Esophagus squamous epithelium (tissue), 5 donors: ENCODE measurements at regions not wholly inside any gene's neighbourhood (a gene's known extent, or its start where the extent isn't known, plus 50 kb on each side); places are given as distances from the start of the nearest gene placed in this dataset.

Experiments
- DNase-seq: peaks from one replicate; lab custom pipeline; 2025; lab: John Stamatoyannopoulos, UW
- H3K27ac ChIP-seq, 4 donors: fragments of 200-600 bp; sonication (generic); one replicate each; pipeline ENCODE4 v1.5.1; 2016 to 2019; ENCODE audit warnings: mild to moderate bottlenecking in 1 of 4
- H3K27me3 ChIP-seq, 4 donors: fragments of 200-600 bp; sonication (generic); 1 replicate in 3 of 4; 2 replicates in 1 of 4; pipeline versions ENCODE4 v1.5.1 to v1.6.0; 2017 to 2021; ENCODE audit warnings: antibody characterized with exemption in 1 of 4
- H3K36me3 ChIP-seq, 3 donors: fragments of 200-600 bp; sonication (generic); one replicate each; pipeline ENCODE4 v1.5.1; 2016 to 2019
- H3K4me1 ChIP-seq, 3 donors: fragments of 200-600 bp; sonication (generic); one replicate each; pipeline ENCODE4 v1.5.1; 2017 to 2019
- H3K4me3 ChIP-seq, 4 donors: fragments of 200-600 bp; sonication (generic); 1 replicate in 3 of 4; 2 replicates in 1 of 4; pipeline ENCODE4 v1.5.1; 2016 to 2019; ENCODE audit warnings: mild to moderate bottlenecking in 2 of 4, moderate library complexity in 1 of 4
- H3K9me3 ChIP-seq, 3 donors: fragments of 200-600 bp; sonication (generic); one replicate each; pipeline ENCODE4 v1.5.1; 2016 to 2019
- POLR2A ChIP-seq, 4 donors: fragments of 450-650 bp; IDR thresholded peaks; one replicate each; pipeline ENCODE4 v1.6.1; 2017; ENCODE audit warnings: antibody characterized with exemption in 4 of 4, mild to moderate bottlenecking in 4 of 4, moderate library complexity in 3 of 4
- WGBS, 2 donors: methylation state at CpG; one replicate each; pipeline ENCODE4 v1.1.5; 2018; 5-methylcytosine and 5-hydroxymethylcytosine counted together
- intact Hi-C: fragments of 100-400 bp; cut with DNase I; formaldehyde crosslinking; loops from one replicate; pipeline ENCODE4 v1.15.0; 2022
- TF ChIP-seq, protein P1 (sequence below), 6 experiments: fragments of 450-650 bp in 4 of 6; fragments of 200-600 bp in 2 of 6; sonication (generic) in 2 of 6; IDR thresholded peaks; one replicate each; pipeline ENCODE4 v1.5.1; 2016 to 2019; ENCODE audit warnings: antibody characterized with exemption in 6 of 6, mild to moderate bottlenecking in 4 of 6, moderate library complexity in 4 of 6
- donor health status: DM: yes; HTN: yes; CAD: no.

DNA sequence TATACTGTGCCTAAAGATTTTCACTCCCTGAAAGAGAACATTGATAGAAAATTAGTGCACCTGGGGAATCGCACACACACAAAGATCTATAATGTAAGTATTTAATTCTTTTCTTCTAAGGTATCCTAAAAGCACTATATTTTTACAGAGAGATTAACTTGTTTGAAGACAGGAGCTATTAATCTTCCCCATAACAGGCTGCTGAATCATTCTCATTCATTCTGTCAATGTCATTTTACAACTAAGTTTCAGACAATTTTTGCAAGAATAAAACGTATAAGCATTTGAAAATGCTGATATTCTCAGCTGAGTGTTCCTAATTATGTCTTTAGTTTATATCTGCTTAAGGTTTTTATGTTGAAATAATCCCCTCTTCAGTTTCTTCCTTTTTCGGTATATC lies 776.7 kb downstream of the NXPH1 start:
- Histone ChIP-seq H3K27ac (no peak overlapping the region), H3K4me1 (no peaks in the 10 kb centered on the region), H3K4me3 (no peak overlapping the region), H3K9me3 (no peaks in the 10 kb centered on the region), H3K27me3 (no peaks in the 10 kb centered on the region), H3K36me3 (no peaks in the 10 kb centered on the region)
- no peak for DNase-seq
- intact Hi-C loops, result no loop called here
- TF ChIP-seq POLR2A (IDR thresholded peaks at IDR 0.05), result no peak
- TF ChIP-seq, protein P1, sequence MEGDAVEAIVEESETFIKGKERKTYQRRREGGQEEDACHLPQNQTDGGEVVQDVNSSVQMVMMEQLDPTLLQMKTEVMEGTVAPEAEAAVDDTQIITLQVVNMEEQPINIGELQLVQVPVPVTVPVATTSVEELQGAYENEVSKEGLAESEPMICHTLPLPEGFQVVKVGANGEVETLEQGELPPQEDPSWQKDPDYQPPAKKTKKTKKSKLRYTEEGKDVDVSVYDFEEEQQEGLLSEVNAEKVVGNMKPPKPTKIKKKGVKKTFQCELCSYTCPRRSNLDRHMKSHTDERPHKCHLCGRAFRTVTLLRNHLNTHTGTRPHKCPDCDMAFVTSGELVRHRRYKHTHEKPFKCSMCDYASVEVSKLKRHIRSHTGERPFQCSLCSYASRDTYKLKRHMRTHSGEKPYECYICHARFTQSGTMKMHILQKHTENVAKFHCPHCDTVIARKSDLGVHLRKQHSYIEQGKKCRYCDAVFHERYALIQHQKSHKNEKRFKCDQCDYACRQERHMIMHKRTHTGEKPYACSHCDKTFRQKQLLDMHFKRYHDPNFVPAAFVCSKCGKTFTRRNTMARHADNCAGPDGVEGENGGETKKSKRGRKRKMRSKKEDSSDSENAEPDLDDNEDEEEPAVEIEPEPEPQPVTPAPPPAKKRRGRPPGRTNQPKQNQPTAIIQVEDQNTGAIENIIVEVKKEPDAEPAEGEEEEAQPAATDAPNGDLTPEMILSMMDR (IDR thresholded peaks at IDR 0.05), result no peak
- 38 to 41% methylated on average over 3 of the region's 3 CpGs for WGBS, 2 donors

DNA sequence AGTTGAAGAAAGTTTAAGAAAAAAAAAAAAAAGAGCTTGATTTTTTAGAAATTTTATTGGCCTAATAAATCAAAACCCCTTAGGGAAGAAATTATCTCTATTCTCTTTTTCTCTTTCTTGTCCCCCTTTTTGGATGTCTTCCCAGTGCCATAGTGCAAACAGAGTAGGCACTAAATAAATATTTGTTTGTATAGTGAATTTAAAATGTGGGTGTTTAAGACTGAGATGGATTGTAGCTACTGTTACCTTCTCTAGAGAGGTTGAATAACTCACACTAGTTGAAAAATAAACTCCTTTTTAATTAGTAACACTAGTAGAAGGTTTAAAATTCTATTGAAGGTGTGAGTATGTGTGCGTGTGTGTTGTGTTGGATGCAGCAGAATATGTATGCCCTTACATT lies 783.8 kb downstream of the NXPH1 start:
- no peaks in the 10 kb centered on the region for H3K27me3 ChIP-seq
- DNase-seq, result no peak
- whole genome bisulfite sequencing, 2 donors, result 73 to 84% methylated on average over 1 of the region's 1 CpG
- no peak overlapping the region for H3K27ac ChIP-seq
- intact Hi-C loops, result no loop called here
- H3K9me3 ChIP-seq, result no peaks in the 10 kb centered on the region
- H3K4me1 ChIP-seq, result no peaks in the 10 kb centered on the region
- no peak overlapping the region for H3K4me3 ChIP-seq
- TF ChIP-seq, protein P1 (IDR thresholded peaks at IDR 0.05), result no peak
- no peak for TF ChIP-seq POLR2A (IDR thresholded peaks at IDR 0.05)
- H3K36me3 ChIP-seq, result no peaks in the 10 kb centered on the region

DNA sequence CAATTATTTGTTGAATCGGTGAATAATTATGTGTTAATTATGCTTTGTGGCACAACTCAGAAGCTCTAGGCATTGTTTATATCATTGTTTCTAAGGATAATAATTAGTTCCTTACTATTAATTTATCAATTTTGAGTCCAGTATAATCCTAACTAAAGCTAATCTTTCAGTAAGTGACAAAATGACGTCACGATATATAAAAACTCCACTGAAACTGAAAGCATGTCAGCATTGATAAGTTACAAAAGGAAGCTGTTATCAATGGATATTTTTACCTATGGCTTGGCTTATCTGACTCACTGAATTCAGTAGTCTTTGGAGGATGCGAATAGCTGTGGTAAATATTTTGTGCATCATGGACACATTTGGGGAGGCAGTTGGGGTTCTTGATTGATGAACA lies 793.1 kb downstream of the NXPH1 start:
- H3K27me3 ChIP-seq, result no peaks in the 10 kb centered on the region
- no peaks in the 10 kb centered on the region for H3K36me3 ChIP-seq
- H3K27ac ChIP-seq, result no peak overlapping the region
- WGBS, 2 donors, result 80 to 83% methylated on average over 4 of the region's 4 CpGs
- no peaks in the 10 kb centered on the region for H3K4me1 ChIP-seq
- no peaks in the 10 kb centered on the region for H3K9me3 ChIP-seq
- no peak overlapping the region for H3K4me3 ChIP-seq
- no peak for TF ChIP-seq POLR2A (IDR thresholded peaks at IDR 0.05)
- TF ChIP-seq, protein P1 (IDR thresholded peaks at IDR 0.05), result no peak
- intact Hi-C loops, result no loop called here
- DNase-seq, result no peak

DNA sequence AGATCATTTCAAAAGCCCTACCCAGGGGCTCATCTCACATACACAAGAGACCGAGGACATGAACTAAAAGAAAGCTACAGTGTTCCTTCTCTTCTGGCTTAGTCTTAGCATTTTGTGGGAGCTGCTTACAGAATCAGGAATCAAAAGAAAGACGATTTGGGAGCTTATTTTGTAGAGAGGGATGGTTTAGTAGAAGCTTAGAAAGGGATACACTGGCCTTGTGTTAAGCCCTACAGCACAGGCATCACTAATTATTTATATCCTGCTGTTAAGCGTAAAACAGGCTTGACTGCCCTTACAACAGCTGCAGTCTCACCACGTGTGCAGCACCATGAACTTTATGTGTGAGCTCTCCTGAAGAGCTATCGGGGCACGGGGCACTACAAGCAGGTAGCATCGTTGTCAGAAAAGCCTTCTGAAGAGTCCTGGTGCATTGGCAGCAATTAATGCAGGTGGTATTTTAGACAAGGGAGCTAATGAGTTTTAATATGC lies 798.3 kb downstream of the NXPH1 start:
- H3K9me3 ChIP-seq, result no peaks in the 10 kb centered on the region
- H3K4me3 ChIP-seq, result no peak overlapping the region
- no peaks in the 10 kb centered on the region for H3K27me3 ChIP-seq
- H3K27ac ChIP-seq, result no peak overlapping the region
- no peak for DNase-seq
- TF ChIP-seq, protein P1 (IDR thresholded peaks at IDR 0.05), result no peak
- no peak for TF ChIP-seq POLR2A (IDR thresholded peaks at IDR 0.05)
- H3K36me3 ChIP-seq, result no peaks in the 10 kb centered on the region
- no peaks in the 10 kb centered on the region for H3K4me1 ChIP-seq
- intact Hi-C loops, result no loop called here
- 41 to 59% methylated on average over 6 to 7 of the region's 7 CpGs for WGBS, 2 donors

DNA sequence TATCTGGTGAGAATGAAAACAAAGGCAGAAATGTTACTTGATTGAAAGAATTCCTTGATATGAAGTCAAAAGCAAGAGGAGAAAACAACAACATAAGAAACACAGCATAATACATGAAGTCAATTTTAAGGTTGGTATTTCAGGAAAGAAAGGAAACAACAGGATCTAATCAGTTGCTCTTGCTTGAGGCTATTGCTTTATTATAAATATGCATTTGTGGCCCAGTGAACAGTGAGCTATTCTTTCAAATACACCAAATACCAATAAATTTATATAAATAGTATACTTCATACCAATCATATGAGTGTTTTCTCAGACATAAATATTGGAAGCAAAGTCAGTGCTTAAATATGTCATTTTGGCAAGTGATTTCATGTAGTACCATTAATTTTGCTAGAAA lies 806.6 kb downstream of the NXPH1 start:
- H3K4me1 ChIP-seq, result no peaks in the 10 kb centered on the region
- H3K9me3 ChIP-seq, result no peaks in the 10 kb centered on the region
- H3K27ac ChIP-seq, result no peak overlapping the region
- TF ChIP-seq, protein P1 (IDR thresholded peaks at IDR 0.05), result no peak
- TF ChIP-seq POLR2A (IDR thresholded peaks at IDR 0.05), result no peak
- DNase-seq, result no peak
- no peaks in the 10 kb centered on the region for H3K27me3 ChIP-seq
- intact Hi-C loops, result no loop called here
- no peak overlapping the region for H3K4me3 ChIP-seq
- H3K36me3 ChIP-seq, result no peaks in the 10 kb centered on the region
